ENCODE measurements at regions not wholly inside any gene's neighbourhood (a gene's known extent, or its start where the extent isn't known, plus 50 kb on each side); places are given as distances from the start of the nearest gene placed in this dataset.
"Not testable (repeated sequence)": the region's sequence is repeated elsewhere in the genome, so short reads cannot be mapped to it uniquely, and the experiment has no call there.

- not testable (repeated sequence) for DNase-seq (ENCODE audit: low spot score)
Observed at GRCh38 chr20:29031262-29031982, 2226.0 kb upstream of the DEFB115 start.

- not testable (repeated sequence) for DNase-seq (ENCODE audit: low spot score)
Observed at GRCh38 chr20:29044239-29044638, 2213.2 kb upstream of the DEFB115 start.

GRCh38 chr20:29050008-29050606, 2207.4 kb upstream of the DEFB115 start:
- DNase-seq (ENCODE audit: low spot score) = peak; percentile 29

GRCh38 chr20:29057866-29058484, 2199.5 kb upstream of the DEFB115 start:
- not testable (repeated sequence) for DNase-seq (ENCODE audit: low spot score)

DNA sequence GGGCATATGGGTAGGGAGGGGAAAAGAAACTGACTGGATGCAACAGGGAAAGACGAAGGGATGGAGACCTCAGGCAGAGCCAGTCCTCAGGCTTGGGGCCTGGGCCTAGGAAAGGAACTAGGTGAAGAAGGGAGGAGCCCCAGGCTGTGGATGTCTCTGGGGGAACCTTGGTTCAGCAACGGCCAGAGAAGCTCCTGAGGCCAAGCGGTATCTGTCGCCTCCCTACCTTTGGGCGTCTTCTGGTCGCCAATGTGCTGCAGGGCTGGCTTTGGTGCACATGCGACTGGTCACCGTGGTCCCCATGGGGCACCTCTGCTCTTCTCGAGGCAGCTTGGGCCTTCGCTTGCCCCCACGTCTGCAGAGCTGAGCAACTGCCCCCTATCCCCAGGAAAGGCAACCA, 2195.0 kb upstream of the DEFB115 start:
- DNase-seq (ENCODE audit: low spot score) = not testable (repeated sequence)

DNA sequence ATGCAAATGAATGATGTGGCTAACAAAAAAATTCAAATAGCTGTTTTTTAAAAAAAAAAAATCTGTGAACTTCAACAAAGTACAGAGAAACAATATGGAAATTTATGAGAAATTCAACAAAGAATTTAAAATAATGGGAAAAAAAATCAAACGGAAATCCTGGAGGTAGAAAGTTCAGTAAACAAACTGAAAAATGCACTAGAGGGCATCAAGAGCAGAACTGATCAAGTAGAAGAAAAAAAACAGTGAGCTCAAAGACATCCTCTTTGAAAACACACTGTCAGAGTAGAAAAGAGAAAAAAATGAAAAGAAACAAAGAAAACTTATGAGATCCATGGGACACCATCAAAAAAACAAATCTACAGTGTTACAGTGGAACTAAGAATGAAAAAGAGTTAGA, 2191.1 kb upstream of the DEFB115 start:
- not testable (repeated sequence) for DNase-seq (ENCODE audit: low spot score)

DNA sequence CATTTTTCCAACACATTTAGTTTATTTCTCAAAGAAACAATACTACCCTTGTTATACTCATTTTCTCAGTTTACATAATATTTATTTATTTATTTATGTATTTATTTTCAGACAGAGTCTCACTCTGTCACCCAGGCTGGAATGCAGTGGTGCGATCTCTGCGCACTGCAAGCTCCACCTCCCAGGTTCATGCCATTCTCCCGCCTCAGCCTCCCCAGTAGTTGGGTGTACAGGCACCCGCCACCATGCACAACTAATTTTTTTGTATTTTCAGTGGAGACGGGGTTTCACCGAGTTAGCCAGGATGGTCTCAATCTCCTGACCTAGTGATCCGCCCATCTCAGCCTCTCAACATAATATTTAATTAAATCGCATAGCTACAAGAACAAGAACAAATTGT, 2183.8 kb upstream of the DEFB115 start:
- DNase-seq (ENCODE audit: low spot score) = not testable (repeated sequence)

DNA sequence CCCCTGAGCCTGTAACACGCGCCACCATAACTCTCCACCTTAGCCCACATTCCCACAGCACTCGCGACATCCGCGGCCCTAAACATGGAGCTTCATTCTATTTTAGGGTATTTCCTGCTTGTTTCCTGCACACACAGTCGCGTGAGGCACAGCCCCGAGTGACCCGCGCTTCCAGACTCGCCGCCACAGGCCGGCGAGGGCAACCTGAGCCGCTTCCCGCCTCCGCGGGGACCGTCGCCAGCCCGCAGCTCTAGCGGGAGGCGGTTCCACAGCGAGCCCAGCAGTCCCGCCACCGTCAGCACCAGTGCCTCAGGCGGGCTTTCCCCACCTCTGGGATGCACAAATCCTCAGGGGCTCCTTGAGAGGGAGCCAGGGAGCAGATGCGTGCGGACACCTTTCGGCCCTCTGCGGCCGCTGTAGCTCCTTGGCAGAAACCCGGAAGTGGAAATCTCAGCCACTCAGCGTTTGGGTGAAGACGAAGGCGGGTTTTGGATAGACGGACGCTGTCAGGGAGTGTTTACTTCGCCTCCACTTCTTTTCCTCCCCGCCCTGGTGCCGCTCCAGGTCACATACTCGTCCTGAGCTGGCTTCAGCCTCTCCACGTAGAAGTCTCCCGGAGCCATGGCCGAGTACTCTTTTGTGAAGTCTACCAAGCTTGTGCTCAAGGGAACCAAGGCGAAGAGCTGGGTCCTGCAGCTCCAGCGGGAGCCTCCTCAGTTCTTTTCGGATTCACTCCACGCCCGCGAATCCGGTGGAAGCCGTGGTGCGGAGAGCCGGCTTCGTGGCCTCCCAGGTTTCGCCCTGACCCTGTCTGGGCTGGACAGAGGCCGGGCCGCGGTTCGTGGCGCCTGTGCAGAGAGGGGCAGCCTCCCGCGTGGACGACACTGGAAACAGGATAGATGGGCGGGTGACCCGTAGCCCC, 2177.4 kb upstream of the DEFB115 start:
- peak; percentile 77 for DNase-seq (ENCODE audit: low spot score)

- not testable (repeated sequence) for DNase-seq (ENCODE audit: low spot score)
Observed at GRCh38 chr20:29081712-29082111, 2175.8 kb upstream of the DEFB115 start.

DNA sequence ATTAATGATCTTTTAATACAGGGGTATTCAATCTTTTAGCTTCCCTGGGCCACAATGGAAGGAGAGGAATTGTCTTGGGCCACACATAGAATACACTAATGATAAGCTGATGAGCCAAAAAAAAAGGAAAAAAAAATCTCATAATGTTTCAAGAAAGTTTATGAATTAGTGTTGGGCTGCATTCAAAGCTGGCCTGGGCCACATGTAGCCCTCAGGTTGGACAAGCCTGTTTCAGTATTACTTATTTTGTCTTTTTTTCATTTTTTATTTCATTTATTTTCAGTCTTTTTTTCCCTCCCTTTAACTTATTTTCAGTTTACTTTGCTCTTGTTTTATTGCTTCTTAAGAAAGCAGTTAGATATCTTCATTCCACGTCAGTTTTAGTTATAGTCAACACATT, 2171.8 kb upstream of the DEFB115 start:
- DNase-seq (ENCODE audit: low spot score) = no peak

GRCh38 chr20:29086145-29086718, 2171.2 kb upstream of the DEFB115 start:
- not testable (repeated sequence) for DNase-seq (ENCODE audit: low spot score)

DNA sequence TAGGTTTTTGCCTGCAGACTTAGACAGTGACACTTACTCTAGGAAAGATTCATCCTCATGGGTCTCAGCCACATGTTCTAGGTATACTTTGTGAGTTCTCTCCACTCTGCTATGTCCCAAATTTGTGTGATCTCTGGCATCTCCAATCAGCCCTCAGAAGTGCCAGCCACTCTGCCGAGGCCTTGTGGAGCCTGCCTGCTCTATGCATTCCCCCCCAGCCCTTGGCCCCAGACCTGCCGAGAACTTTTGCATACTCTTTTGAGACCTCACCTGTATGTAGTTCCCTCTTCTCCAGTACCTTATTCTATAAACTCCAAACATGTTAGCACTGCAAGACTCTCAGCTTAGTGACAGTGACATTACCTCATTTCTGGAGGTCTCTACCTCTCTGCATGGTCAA, 2170.5 kb upstream of the DEFB115 start:
- no peak for DNase-seq (ENCODE audit: low spot score)

DNA sequence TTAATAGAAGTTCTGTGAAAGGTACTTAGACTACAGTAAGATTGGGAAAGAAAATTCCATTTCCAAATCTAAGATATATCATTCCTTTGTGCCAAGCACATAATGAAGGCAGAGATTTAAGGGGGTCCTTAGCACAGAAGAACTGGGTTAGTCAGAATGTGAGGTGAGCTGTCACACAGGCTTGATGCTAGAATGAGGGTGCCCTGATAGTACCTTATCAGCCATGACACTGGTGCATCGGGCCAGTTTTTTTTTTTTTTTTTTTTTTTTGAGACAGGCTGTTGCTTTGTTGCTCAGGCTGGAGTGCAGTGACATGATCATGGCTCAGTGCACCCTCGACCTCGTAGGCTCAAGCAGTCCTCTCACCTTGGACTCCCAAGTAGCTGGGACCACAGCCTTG, 2169.6 kb upstream of the DEFB115 start:
- not testable (repeated sequence) for DNase-seq (ENCODE audit: low spot score)

- not testable (repeated sequence) for DNase-seq (ENCODE audit: low spot score)
Observed at GRCh38 chr20:29088472-29088871, 2169.0 kb upstream of the DEFB115 start.

- DNase-seq (ENCODE audit: low spot score) = not testable (repeated sequence)
Observed at GRCh38 chr20:29089409-29089808, 2168.1 kb upstream of the DEFB115 start.

GRCh38 chr20:29093958-29094357, 2163.5 kb upstream of the DEFB115 start:
- not testable (repeated sequence) for DNase-seq (ENCODE audit: low spot score)

DNA sequence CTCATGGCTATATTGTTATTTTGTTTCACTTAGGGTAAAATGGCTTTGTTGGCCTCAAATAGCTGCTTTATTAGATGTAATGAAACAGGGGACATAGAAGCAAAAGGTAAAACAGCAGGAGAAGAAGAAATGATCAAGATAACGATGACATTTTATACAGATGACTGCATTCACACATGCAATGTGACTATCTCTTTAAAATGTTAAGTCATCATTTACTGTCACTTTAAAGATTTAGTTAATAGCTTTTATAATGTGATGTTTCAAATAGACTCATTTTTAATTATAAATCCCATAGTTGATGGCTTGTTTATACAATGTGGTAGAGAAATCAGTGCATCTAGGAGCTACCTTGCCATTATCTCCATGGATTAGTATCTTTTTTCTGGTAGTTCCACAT, 2160.8 kb upstream of the DEFB115 start:
- not testable (repeated sequence) for DNase-seq (ENCODE audit: low spot score)

DNA sequence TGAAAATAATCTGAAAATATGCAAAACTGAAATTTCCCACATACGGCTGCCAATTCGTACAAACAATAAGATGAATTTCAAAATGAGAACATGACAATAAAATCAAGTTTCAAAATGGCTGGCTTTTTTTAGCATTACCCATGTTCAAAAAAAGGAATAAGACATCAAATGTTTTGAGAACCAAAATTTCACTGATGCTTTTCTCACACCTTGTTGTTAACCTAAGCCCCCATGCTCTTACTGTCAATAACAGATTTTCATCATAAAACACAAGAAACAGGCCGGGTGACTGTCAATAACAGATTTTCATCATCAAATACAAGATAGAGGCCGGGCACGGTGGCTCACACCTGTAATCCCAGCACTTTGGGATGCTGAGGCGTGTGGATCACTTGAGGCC, 2149.6 kb upstream of the DEFB115 start:
- DNase-seq (ENCODE audit: low spot score) = not testable (repeated sequence)

DNA sequence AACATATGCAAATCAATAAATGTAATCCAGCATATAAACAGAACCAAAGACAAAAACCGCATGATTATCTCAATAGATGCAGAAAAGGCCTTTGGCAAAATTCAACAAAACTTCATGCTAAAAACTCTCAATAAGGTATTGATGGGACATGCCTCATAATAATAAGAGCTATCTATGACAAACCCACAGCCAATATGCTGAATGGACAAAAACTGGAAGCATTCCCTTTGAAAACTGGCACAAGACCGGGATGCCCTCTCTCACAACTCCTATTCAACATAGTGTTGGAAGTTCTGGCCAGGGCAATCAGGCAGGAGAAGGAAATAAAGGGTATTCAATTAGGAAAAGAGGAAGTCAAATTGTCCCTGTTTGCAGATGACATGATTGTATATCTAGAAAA, 2148.1 kb upstream of the DEFB115 start:
- DNase-seq (ENCODE audit: low spot score) = not testable (repeated sequence)

DNA sequence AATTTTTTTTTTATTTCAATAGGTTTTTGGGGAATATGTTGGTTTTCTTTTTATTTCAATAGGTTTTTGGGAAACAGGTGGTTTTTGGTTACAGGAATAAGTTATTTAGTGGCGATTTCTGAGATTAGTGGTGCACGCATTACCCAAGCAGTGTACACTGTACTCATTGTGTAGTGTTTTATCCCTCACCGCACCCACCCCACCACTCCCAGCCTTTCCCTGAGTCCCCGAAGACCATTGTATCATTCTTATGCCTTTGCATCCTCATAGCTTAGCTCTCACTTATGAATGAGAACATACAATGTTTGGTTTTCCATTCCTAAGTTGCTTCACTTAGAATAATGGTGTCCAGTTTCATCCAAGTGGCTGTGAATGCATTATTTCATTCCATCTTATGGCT, 2142.4 kb upstream of the DEFB115 start:
- DNase-seq (ENCODE audit: low spot score) = not testable (repeated sequence)

GRCh38 chr20:29119141-29119540, 2138.3 kb upstream of the DEFB115 start:
- no peak for DNase-seq (ENCODE audit: low spot score)

GRCh38 chr20:29119684-29120083, 2137.8 kb upstream of the DEFB115 start:
- not testable (repeated sequence) for DNase-seq (ENCODE audit: low spot score)
